ENCODE measurements at regions not wholly inside any gene's neighbourhood (a gene's known extent, or its start where the extent isn't known, plus 50 kb on each side); places are given as distances from the start of the nearest gene placed in this dataset.

- no peak for DNase-seq
Observed at GRCh38 chr18:43482600-43482999, 205.3 kb upstream of the SYT4 start.

- no peak for DNase-seq
Observed at GRCh38 chr18:43484710-43485109, 207.4 kb upstream of the SYT4 start.

GRCh38 chr18:43485545-43485963 is 208.3 kb upstream of the SYT4 start:
- no peak for DNase-seq

GRCh38 chr18:43486462-43486861 is 209.2 kb upstream of the SYT4 start:
- no peak for DNase-seq

- DNase-seq = no peak
Observed at GRCh38 chr18:43501099-43501498, 223.8 kb upstream of the SYT4 start.

- no peak for DNase-seq
Observed at GRCh38 chr18:43506935-43507334, 229.6 kb upstream of the SYT4 start.

GRCh38 chr18:43507842-43508481 is 230.7 kb upstream of the SYT4 start:
- no peak for DNase-seq

- no peak for DNase-seq
Observed at GRCh38 chr18:43514747-43515146, 237.5 kb upstream of the SYT4 start.

- no peak for DNase-seq
Observed at GRCh38 chr18:43515481-43515880, 238.2 kb upstream of the SYT4 start.

- DNase-seq = no peak
Observed at GRCh38 chr18:43524260-43524659, 247.0 kb upstream of the SYT4 start.

GRCh38 chr18:43525169-43525568 is 247.9 kb upstream of the SYT4 start:
- DNase-seq = no peak

- DNase-seq = no peak
Observed at GRCh38 chr18:43526426-43527145, 249.3 kb upstream of the SYT4 start.

GRCh38 chr18:43531438-43531837 is 254.1 kb upstream of the SYT4 start:
- DNase-seq = no peak

GRCh38 chr18:43533371-43533770 is 256.1 kb upstream of the SYT4 start:
- no peak for DNase-seq

- DNase-seq = no peak
Observed at GRCh38 chr18:43534511-43534910, 257.2 kb upstream of the SYT4 start.

- no peak for DNase-seq
Observed at GRCh38 chr18:43539862-43540261, 262.6 kb upstream of the SYT4 start.

GRCh38 chr18:43542016-43542415 is 264.7 kb upstream of the SYT4 start:
- DNase-seq = no peak

GRCh38 chr18:43543236-43543635 is 265.9 kb upstream of the SYT4 start:
- no peak for DNase-seq

GRCh38 chr18:43547456-43547855 is 270.2 kb upstream of the SYT4 start:
- DNase-seq = no peak

GRCh38 chr18:43559507-43559906 is 282.2 kb upstream of the SYT4 start:
- DNase-seq = no peak

GRCh38 chr18:43563780-43564179 is 286.5 kb upstream of the SYT4 start:
- DNase-seq = no peak

- DNase-seq = no peak
Observed at GRCh38 chr18:43570593-43570992, 293.3 kb upstream of the SYT4 start.

- no peak for DNase-seq
Observed at GRCh38 chr18:43571078-43571689, 293.9 kb upstream of the SYT4 start.

- no peak for DNase-seq
Observed at GRCh38 chr18:43572163-43572562, 294.9 kb upstream of the SYT4 start.
